Fibroblast of peridontal ligament (primary cell): ENCODE measurements at regions not wholly inside any gene's neighbourhood (a gene's known extent, or its start where the extent isn't known, plus 50 kb on each side); places are given as distances from the start of the nearest gene placed in this dataset.

Experiments
- DNase-seq: peaks from one replicate; pipeline ENCODE4 v3.0.0-alpha.2; 2010; ENCODE audit errors: extremely low read depth

DNA sequence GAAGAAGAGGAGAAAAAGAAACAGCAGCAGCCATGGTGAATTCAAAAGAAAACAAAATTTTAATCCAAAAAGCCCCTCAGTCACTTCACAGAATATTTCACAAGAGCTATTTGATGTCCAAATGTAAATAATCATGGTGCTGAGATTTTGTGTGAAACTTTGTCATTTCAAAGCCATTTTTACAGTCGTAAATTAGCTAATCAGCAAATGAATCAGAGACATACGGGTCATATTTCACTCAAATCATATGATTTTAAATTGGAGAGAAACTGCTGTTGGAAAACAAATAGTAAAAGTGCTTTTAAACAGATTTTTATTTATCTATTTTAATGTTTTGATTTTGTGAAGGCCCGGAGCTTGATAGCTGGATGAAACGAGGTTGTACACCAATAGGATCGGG, 101.4 kb upstream of the SMIM23 start:
- no peak for DNase-seq

DNA sequence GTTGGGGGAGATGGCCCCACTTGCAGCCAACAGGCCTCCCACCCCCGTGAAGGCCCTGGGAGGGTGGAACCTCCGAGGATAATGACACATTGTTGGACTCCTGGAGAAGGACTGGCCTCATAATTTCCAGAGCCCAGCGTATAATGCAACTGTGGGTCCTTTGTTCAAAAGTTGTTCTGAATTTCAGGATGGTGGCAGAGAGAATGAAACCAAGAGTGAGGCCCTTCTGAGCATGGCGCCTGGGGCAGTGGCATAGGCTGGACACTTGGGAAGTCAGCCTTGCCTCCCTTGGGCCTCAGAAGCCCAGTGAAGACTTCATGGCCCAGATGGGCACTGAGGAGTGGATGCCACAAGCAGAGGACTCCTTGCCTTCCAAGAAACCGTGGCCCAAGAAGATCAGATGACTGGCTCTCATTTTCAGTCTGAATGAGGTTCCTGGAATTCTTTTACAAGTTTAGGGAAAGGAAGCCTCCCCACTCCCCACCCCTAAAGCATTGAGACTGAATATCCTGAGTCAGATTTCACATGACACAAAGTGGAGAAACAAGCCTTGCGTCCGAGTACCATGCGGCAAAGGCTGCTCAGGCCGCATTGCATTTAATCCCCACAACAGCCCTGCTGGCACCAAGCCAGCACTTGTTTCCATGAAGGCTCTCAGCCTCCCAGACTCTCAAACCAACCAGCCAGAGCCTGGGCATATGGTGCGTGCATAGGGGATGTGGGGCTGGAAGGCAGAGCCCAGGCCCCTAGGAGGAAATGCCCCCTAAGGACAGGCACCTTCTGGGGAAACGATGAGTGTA, 96.7 kb upstream of the SMIM23 start:
- DNase-seq = no peak

DNA sequence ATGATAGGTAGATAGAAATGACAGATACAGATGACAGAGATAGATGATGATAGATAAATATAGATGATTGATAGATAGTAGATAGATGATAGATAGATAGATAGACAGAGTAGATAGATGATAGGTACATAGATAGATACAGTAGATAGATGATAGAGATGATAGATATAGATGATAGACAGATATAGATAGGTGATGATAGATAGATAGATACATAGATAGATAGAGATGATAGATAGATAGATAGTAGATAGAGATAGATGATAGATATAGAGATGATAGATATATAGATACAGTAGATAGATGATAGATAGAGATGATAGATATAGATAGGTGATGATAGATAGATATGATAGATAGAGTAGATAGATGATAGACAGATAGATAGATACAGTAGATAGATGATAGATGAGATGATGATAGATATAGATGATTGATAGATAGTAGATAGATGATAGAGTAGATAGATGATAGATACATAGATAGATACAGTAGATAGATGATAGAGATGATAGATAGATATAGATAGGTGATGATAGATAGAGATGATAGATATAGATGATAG, 95.7 kb upstream of the SMIM23 start:
- no peak for DNase-seq

DNA sequence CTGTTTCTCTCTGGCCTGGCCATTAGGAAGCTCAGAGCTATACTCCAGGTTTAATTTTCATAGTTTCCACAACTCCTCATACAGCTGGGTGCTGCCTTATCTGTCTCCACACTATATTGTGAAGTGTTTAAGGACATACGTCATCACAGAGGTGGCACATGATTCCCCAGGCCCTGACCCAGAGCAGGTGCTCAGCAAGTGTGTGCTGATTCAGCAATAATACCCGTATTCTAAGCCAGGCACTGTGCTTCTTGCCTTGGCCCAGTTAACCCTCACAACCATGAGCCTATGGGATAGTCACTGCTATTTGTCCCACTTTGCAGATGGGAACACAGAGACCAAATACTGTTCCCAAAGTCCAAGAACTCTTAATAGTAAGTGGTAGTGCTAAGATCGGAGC, 93.5 kb upstream of the SMIM23 start:
- DNase-seq = no peak

DNA sequence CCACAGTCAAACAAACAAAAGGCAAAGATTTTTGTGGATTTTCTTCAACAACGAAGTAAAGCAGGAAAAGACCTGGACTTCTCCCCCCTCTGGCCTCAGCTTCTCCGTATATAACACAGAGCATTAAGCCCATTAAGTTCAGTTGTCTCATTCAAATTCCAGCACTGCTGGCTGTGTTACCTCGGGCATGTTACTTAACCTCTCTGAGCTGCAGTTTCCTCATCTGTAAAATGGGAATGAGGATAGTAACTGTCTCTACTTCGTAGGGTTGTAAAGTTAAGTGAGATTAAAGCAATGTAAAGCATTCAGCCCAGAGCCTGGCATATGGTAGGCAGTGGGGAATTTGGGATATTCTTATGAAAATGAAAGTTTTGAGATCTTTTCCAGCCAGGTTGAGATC, 92.7 kb upstream of the SMIM23 start:
- DNase-seq = no peak

DNA sequence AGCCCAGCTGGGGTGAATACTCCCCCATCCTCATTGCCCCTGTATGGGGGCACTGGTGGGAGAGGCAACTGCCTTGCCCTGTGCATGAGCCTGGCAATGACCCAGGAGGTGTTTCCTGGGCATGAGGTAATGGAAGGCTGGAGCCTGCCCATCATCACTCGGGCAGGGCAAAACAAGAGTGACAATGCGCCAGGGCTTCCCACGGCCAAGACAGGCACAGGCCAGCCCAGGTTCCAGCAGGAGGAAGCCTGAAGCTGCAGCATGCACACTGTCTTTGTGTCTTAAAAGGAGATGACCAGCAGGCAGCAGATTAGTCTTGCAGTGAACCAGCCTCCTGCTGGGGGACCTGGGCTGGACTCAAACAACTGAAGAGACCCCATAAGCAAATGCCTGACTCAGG, 92.2 kb upstream of the SMIM23 start:
- no peak for DNase-seq

DNA sequence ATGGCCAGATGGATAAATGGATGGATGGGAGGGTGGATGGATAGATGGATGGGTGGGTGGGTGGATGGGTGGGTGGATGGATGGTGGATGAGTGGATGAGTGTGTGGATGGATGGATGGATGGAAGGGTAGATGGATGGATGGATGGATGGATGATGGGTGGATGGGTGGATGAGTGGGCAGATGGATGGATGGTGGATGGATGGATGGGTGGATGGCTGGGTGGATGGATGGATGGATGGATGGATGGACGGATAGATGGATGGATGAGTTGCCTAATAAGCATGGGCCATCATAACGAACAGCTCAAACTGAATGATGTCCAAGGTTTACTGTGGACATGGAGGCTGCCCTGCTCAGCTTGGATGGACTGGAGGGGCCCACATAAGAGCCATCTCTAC, 89.8 kb upstream of the SMIM23 start:
- no peak for DNase-seq

DNA sequence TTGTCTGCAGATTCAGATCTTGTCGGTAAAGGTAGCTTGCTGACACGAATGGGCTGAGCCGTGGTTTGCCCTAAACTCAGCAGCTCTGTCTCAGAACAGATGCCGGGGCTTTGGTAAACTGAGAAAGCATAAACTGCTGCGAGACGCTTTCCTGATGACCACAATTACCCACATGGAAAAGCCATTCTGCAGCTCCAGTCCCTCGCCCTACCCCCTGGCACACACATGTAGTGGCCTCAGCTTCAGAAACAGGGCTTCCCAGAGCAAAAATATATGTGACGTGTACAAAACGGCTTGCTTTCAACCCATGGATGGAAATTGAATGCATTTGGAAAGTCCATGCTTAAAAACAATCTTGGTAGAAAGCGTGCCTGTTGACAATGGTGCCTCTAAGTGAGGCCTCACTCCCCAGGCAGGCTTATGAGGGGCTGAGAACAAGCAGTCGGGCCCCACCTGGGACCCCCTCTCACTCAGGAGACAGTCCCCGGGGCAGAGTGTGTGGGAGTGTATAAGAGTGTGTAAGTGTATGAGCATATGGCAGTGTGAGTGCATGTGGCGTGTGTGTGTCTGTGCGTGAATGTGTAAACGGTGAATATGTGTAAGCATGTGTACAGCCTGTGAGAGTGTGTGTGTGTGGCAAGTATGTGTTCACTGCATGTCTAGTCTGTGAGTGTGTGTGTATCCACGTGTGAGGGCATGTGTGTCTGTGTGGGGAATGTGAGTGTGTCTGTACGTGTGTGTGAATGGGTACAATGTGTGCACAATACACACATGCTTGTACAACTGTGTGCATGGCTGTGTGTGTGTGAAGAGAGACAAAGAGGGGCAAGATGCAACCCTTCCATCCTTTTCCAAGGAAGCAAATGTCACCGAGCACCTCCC, 88.2 kb upstream of the SMIM23 start:
- DNase-seq = no peak

DNA sequence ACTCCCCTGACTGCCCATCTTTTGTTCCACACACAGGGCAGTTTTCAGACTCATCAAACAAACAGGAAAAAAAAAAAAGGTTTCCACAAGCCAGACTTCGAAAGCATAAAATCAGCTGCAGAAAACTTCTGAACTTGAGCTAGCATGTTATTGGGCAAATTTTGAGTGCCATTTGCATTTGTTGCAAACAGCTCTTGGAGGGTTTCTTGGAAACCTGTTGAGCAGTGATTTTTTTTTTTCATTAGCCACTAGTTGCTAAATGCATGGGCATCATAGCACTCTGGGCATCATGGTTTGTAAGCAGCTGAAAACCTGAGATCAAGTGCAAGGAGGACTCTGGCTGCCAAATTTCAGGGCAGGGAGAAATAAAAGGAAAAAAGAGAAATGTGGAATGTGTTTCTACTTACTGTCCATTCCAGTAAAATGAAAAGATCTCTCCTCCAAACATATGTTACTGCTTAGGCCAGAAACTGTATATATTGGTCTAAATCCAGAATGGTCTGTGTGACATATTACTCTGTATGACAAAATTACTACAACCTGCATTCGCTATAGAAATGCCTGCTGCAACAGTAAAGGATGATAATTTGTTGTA, 85.2 kb upstream of the SMIM23 start:
- peak; percentile 40 for DNase-seq

DNA sequence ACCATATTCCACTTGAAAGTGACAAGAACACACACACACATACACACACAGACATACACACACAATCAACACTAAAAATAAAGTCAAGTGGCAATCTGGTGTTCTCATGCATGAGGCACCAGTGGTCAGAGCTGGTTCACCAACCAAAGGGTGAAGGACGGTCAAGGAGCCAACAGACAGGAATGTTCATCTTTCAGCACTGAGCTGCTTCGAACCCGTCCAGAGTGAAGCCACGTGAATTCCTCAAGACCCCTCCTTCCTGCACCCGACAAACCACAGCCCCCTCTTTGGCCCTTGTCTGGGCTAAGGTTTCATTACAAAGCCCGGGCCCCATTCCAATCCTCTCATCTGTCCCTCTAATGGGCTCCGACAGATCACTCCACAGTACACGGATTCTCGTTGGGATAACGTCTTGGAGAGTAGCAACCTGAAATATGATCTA, 84.5 kb upstream of the SMIM23 start:
- DNase-seq = no peak

DNA sequence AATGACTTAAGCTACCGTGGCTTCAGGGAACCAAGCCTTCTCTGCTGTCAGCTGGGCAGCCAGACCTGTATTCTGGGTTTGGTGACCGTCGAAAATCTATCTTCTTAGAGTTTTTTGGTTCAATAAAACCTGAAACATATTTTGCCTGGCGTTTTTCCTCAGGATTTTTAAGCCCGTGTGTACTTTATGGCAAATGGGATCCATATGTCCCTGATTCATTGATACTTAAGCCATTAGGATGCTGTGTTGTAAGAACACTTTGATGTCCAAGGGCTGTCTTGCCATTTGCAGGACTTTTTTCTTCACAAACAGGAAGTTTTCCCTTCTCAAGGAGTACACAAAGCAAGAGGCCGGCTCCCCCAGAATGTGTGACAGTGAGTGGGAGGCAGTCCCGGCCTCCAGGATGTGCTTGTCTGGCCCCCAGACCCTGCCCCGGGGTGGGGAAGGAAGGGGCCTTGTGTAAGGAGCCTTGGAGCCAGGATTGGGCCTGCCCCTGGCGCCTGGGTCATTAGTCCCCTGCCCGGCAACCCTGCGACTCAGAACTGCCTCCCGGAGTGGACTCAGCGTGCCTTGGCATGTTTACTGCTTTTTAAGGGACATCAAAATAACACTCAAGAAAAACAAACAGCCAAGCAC, 83.4 kb upstream of the SMIM23 start:
- DNase-seq = peak; percentile 23

DNA sequence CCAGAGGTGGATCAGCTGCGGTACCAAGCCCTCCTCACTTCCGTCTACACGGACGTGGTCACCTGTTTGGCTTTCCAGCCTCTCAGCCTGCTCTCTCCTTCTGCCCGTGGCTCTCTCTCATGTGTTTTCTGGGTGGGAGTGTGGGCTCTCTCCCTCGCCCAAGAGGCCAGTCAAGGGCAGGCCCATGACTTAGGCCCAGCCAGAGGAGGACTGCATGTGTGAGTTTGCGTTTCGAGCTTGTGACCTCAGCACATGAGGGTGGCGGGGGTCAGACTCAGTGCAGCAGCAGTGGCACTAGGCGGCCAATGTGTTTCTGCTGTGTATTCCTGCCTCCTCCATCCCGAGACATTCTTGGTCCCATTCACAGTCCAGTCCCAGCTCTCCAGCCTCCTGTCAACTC, 82.5 kb upstream of the SMIM23 start:
- no peak for DNase-seq

DNA sequence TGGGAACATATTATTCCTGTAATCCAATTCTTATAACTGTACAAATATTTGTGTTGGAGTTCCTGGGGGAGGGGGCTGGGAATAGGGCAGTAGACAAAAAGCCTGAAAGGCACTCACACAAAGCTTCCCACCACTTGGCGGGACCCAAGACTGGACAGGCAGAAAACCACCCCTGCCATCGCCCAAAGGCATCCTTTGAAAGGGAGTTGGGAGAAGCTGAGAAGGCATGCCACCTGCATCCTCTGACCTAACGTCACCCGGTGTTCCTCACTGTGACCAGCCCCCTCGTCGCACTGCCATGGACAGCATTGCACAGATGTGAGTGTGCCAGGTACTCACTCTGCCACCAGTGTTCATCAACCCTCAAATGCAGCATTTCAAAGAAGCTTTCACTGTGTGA, 80.6 kb upstream of the SMIM23 start:
- no peak for DNase-seq

DNA sequence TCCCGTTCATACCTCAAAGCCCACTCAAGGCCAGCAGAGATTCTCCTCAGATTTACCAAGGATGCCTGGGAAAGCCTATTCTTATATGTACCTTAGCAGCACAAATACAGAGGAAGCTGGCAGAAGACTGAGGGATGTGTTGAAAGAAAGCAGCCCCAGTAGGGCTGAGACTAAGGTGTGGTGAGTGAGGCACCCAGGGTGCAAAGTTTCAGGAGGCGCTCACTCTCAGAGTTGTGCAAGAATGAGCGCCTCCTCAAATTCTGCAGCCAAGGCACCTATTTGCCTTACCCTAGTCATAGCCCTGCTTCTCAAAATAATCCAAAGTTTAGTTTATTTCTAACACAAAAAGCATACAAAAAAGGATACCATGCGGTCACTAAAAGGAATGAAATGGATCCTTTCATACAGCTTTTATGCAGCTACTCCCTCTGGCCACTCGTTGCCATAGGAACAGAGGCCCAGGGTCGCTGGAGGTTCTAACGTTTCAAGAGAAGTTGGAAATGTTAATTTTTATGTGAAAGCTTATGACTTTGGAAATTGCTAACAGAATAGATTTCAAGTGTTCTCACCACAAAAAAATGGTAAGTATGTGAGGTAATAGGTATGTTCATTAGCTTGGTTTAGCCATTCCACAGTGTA, 79.7 kb upstream of the SMIM23 start:
- no peak for DNase-seq

DNA sequence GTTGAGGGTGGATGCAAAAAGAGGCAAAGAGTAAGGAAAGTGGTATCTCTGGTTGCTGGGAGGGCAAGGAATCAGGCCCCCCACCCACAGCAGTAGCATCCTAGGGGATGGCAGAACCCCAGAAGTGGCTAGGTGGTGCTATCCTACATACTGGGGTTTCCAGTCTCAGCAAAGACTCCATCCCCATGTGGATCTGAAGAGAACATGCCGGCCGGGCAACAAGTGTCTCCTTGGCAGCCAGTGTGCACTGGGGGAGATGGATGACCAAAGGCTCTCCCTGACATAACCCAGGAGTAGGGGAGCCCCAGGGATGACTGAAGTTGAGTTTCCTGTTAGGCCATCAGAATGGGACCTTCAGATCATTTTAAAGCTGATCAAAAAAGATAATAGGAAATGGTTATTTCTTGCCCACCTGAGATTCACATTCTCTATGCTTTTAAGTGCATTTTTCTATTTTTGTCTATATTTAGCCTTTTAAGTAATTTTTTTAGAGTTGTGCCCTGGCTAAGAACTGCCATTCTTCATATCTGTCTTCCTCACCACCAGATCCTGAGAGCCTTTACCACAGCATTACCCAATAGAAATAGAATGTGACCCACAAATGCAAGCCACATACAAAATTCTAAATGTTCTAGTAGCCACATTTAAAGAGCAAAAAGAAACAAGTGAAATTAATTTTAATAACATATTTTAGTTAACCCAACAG, 78.7 kb upstream of the SMIM23 start:
- no peak for DNase-seq

DNA sequence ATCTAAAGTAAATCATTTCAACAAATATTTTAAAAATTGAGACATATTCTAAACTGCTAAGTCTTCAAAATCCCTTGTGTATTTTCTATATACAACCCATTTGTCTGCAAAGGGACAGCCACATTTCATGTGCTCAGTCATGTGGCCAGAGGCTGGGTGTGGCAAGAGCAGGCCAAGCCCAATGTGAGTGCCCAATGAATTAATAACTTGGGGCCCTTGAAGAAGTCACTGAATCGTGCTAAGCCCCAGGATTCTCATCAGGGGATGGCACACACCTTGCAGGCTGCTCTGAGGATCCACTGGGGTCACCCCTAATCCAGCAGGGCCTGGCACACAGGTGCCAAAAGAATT, 78.2 kb upstream of the SMIM23 start:
- no peak for DNase-seq

DNA sequence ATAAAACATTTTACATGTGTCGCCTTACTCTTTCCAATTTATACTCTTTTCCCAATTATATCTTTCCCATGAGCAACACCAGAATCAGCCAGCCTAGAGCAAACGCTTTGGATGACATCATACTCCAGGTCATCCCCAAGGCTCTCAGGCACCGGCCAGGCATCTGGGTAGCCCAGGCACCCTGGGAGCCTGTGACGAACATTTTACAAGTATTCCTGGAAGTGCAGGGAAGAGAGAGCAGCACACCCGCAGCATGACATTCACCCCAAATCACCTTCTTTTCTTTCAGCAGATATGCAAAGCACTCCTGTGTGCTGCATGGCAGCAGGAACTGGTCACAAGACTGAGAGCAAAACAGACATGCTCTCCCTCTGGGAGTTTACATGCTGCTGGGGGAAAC, 75.7 kb upstream of the SMIM23 start:
- DNase-seq = no peak

DNA sequence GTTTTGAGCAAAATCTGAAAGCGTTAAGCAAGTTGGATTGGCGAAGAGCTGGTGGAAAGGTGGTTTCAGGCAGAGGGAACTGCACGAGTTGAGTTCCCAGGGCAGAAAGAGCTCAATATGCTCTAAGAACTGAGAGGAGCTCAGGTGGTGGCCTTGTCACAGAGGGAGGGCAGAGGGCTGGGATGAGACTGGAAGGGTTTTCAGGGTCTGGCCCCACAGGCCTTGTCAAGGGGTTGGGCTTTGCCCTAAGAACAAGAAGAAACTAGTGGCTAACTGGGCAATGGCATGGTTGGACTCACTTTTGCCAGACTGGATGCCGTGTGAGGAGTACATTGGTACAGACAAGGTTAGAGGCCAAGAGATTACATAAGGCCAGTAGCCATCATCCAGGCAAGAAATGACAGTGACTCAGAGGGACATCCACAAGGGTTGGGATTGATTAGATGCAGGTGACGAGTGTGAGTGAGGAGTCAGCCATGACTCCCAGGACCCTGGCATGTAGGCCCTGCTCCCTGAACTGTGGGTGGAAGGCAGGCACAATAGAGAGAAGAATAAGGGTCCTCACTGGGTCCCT, 75.1 kb upstream of the SMIM23 start:
- DNase-seq = no peak

DNA sequence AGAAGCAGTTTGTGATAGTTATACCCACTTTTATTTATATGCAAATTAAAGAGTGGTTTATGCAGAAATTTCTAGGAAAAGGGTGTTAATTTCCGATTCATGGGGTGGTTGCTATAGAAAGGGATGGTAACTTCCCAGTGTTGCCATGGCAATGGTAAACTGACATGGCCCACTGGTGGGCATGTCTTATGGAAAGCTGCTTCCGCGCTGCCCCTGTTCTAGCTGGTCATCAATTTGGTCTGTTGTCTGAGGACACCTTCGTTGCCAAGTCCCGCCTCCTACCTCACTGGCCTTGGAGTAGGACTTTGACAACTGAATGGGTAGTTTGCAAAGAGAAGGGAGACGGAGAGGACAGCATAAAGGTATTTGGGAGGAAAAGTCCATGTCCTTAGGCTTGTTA, 74.0 kb upstream of the SMIM23 start:
- DNase-seq = no peak

DNA sequence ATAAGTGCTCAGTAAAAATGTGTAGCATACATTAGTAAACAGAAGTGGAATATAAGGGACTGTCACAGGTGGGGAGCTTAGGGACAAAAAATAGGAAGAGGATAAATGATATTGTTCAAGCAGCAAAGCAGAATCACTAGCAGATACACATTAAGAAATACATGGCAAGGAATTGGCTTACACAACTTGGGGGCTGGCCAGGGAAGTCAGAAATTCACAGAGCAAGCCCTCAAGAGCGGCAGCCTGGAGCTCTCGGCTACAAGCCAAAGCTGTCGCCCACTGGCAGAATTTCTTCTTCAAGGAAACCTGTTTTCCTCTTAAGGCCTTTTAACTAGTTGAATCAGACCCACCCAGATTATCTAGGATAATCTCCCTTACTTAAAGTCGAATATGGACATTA, 73.0 kb upstream of the SMIM23 start:
- DNase-seq = no peak

DNA sequence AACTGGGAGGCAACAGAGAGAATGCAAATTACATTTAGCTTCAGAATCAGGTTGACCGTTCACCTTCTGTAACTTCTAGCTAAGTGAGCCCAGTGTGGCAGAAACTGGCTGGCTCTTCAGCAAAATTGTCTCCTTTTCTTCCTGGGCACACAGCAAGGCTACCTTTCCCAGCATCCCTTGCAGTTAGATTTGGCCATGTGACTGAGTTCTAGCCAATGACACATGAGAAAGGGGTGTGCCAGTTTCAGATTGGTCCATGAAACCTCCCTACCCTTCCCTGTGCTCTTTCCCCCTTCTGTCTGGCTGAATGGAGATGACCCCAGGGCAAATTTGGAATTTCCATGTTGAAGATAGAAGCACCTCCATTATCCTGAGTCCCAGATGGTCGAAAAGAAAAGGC, 72.5 kb upstream of the SMIM23 start:
- no peak for DNase-seq
